Naive B cell (primary cell): ENCODE measurements at regions not wholly inside any gene's neighbourhood (a gene's known extent, or its start where the extent isn't known, plus 50 kb on each side); places are given as distances from the start of the nearest gene placed in this dataset.

ENCODE experiments used
- ATAC-seq, 2 donors: fragments of 150-1000 bp; cut with Tn5 transposase; 2 replicates each; pipeline ENCODE4 v1.10.0; 2021; ENCODE audit warnings: low read depth in 2 of 2, mild to moderate bottlenecking in 2 of 2, moderate library complexity in 2 of 2
- DNase-seq: peaks from one replicate; pipeline ENCODE4 v3.0.0; 2022
- H3K27ac Mint-ChIP-seq, 6 donors: one replicate each; pipeline ENCODE4 v1.8.0; 2020 to 2022; ENCODE audit warnings: mild to moderate bottlenecking in 6 of 6, mixed read lengths in 6 of 6, moderate library complexity in 5 of 6, inconsistent platforms in 2 of 6
- H3K27me3 Mint-ChIP-seq, 3 donors: one replicate each; pipeline ENCODE4 v1.8.0; 2021 to 2022; ENCODE audit warnings: mixed read lengths in 3 of 3, mild to moderate bottlenecking in 1 of 3
- H3K36me3 Mint-ChIP-seq, 2 donors: one replicate each; pipeline ENCODE4 v1.8.0; 2020 to 2022; ENCODE audit warnings: mixed read lengths in 2 of 2, inconsistent platforms in 1 of 2, mild to moderate bottlenecking in 1 of 2
- H3K4me1 Mint-ChIP-seq, 3 donors: one replicate each; pipeline ENCODE4 v1.8.0; 2020 to 2022; ENCODE audit warnings: mixed read lengths in 3 of 3, inconsistent platforms in 1 of 3, mild to moderate bottlenecking in 1 of 3, moderate library complexity in 1 of 3
- H3K4me3 Mint-ChIP-seq, 8 donors: one replicate each; pipeline ENCODE4 v1.8.0; 2020 to 2022; ENCODE audit warnings: mild to moderate bottlenecking in 8 of 8, mixed read lengths in 8 of 8, moderate library complexity in 8 of 8, inconsistent platforms in 2 of 8
- H3K9me3 Mint-ChIP-seq, 7 donors: one replicate each; pipeline ENCODE4 v1.8.0; 2020 to 2022; ENCODE audit warnings: mixed read lengths in 7 of 7, mild to moderate bottlenecking in 5 of 7, inconsistent platforms in 2 of 7, moderate library complexity in 1 of 7

GRCh38 chr10:118412932-118413331, 70.8 kb upstream of the FAM204A start:
- Mint-ChIP-seq H3K4me1 (no peaks in the 10 kb centered on the region), H3K4me3 (no peak overlapping the region), H3K27me3 (peaks cover 16 to 48% (median 42%) of the 10 kb centered on the region in 3 donors), H3K27ac (no peak overlapping the region), H3K36me3 (no peaks in the 10 kb centered on the region), H3K9me3 (no peaks in the 10 kb centered on the region)
- DNase-seq (no peak), ATAC-seq (no peak)

- H3K27me3 Mint-ChIP-seq: peaks cover 18 to 53% (median 47%) of the 10 kb centered on the region in 3 donors
- no peaks in the 10 kb centered on the region for H3K9me3 Mint-ChIP-seq
- no peaks in the 10 kb centered on the region for H3K36me3 Mint-ChIP-seq
Measured at GRCh38 chr10:118412132-118412760, 70.1 kb upstream of the FAM204A start.

GRCh38 chr10:118409295-118409694, 67.2 kb upstream of the FAM204A start:
- ATAC-seq (no peak), DNase-seq (no peak)
- Mint-ChIP-seq H3K27me3 (peaks cover 27 to 62% (median 41%) of the 10 kb centered on the region in 3 donors), H3K4me1 (no peaks in the 10 kb centered on the region), H3K27ac (peak overlapping the region in 1 of 6 donors; percentile 74), H3K36me3 (no peaks in the 10 kb centered on the region), H3K4me3 (no peak overlapping the region), H3K9me3 (no peaks in the 10 kb centered on the region)

More at GRCh38 chr10:118412132-118412760, 70.1 kb upstream of the FAM204A start:
- no peak overlapping the region for H3K27ac Mint-ChIP-seq
- ATAC-seq: no peak
- H3K4me1 Mint-ChIP-seq: no peaks in the 10 kb centered on the region
- DNase-seq: no peak
- no peak overlapping the region for H3K4me3 Mint-ChIP-seq

- H3K4me1 Mint-ChIP-seq: no peaks in the 10 kb centered on the region
- DNase-seq (no peak), ATAC-seq (no peak)
- H3K27me3 Mint-ChIP-seq: peaks cover 29 to 59% (median 40%) of the 10 kb centered on the region in 3 donors
- no peak overlapping the region for H3K27ac Mint-ChIP-seq
- peak overlapping the region in 1 of 8 donors; percentile 11 for H3K4me3 Mint-ChIP-seq
- no peaks in the 10 kb centered on the region for H3K9me3 Mint-ChIP-seq
- no peaks in the 10 kb centered on the region for H3K36me3 Mint-ChIP-seq
Measured at GRCh38 chr10:118408181-118408580, 66.1 kb upstream of the FAM204A start.

GRCh38 chr10:118407777-118408176, 65.7 kb upstream of the FAM204A start:
- no peak overlapping the region for H3K27ac Mint-ChIP-seq
- H3K4me1 Mint-ChIP-seq: no peaks in the 10 kb centered on the region
- H3K4me3 Mint-ChIP-seq: no peak overlapping the region
- no peaks in the 10 kb centered on the region for H3K9me3 Mint-ChIP-seq
- H3K36me3 Mint-ChIP-seq: no peaks in the 10 kb centered on the region
- ATAC-seq (no peak), DNase-seq (no peak)
- H3K27me3 Mint-ChIP-seq: peaks cover 29 to 59% (median 36%) of the 10 kb centered on the region in 3 donors

DNA sequence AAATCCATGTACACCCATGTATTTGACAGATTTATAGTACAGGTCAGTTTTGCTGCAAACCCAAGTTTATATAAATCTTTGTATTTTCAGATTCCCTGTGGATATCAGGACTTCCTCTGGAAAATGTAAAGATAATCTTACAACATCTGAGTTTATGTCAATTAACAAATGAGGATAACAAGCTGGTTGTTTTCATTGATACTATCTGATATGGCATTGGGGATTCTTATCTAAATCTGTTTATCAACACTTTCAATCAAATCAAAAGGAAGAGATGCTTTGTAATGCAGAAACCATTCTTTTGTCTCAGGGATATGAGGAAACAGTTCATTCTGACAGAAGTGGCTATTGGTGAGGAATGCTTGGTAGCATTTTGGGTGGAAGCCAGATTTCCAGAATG, 64.9 kb upstream of the FAM204A start:
- no peaks in the 10 kb centered on the region for H3K4me1 Mint-ChIP-seq
- H3K9me3 Mint-ChIP-seq: peaks cover 0 to 2% (median 0%) of the 10 kb centered on the region in 7 donors
- ATAC-seq (no peak), DNase-seq (no peak)
- no peak overlapping the region for H3K4me3 Mint-ChIP-seq
- H3K36me3 Mint-ChIP-seq: no peaks in the 10 kb centered on the region
- no peak overlapping the region for H3K27ac Mint-ChIP-seq
- H3K27me3 Mint-ChIP-seq: peaks cover 29 to 56% (median 36%) of the 10 kb centered on the region in 3 donors

- Mint-ChIP-seq H3K27ac (peak overlapping the region in 1 of 6 donors; percentile 5), H3K4me1 (no peaks in the 10 kb centered on the region), H3K36me3 (no peaks in the 10 kb centered on the region), H3K4me3 (no peak overlapping the region), H3K9me3 (peaks cover 0 to 11% (median 1%) of the 10 kb centered on the region in 7 donors), H3K27me3 (peaks cover 25 to 48% (median 32%) of the 10 kb centered on the region in 3 donors)
- ATAC-seq (no peak), DNase-seq (no peak)
Measured at GRCh38 chr10:118405928-118406327, 63.8 kb upstream of the FAM204A start.

GRCh38 chr10:118403967-118404366, 61.8 kb upstream of the FAM204A start:
- no peak for ATAC-seq
- Mint-ChIP-seq H3K4me1 (no peaks in the 10 kb centered on the region), H3K4me3 (no peak overlapping the region)

DNA sequence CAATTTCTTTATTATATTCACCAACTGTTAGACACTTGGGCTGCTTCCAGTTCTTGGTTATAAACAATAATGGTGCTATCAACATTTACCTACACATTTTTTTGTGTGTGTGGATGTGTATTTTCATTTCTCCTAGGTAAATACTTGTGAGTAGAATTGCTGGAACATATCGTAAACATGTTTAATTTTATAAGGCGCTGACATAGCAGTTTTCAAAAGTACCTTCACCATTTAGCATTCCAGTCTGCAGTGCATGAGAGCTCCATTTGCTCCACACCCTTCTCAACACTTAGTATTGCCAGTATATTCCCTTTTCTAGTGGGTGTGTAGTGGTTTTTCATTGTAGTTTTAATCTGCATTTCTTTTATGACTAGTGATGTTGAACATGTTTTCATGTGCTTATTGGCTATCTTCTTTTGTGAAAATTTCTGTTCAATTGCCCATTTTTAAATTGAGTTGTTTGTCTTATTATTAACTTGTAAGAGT, 59.6 kb upstream of the FAM204A start:
- ATAC-seq: no peak

More at GRCh38 chr10:118403967-118404366, 61.8 kb upstream of the FAM204A start:
- H3K27me3 Mint-ChIP-seq: peaks cover 21 to 28% (median 27%) of the 10 kb centered on the region in 3 donors
- peaks cover 0 to 11% (median 2%) of the 10 kb centered on the region in 7 donors for H3K9me3 Mint-ChIP-seq
- no peaks in the 10 kb centered on the region for H3K36me3 Mint-ChIP-seq
- no peak for DNase-seq
- H3K27ac Mint-ChIP-seq: no peak overlapping the region

GRCh38 chr10:118397391-118397790, 55.3 kb upstream of the FAM204A start:
- ATAC-seq: no peak
- Mint-ChIP-seq H3K4me3 (no peak overlapping the region), H3K36me3 (no peaks in the 10 kb centered on the region), H3K27ac (no peak overlapping the region), H3K27me3 (peaks cover 8 to 18% (median 11%) of the 10 kb centered on the region in 3 donors), H3K4me1 (peaks cover 8 to 13% (median 11%) of the 10 kb centered on the region in 3 donors), H3K9me3 (peaks cover 0 to 11% (median 2%) of the 10 kb centered on the region in 7 donors)
- no peak for DNase-seq

More for the DNA sequence above, 59.6 kb upstream of the FAM204A start:
- no peaks in the 10 kb centered on the region for H3K36me3 Mint-ChIP-seq
- H3K27me3 Mint-ChIP-seq: peaks cover 12 to 23% (median 21%) of the 10 kb centered on the region in 3 donors
- no peak overlapping the region for H3K27ac Mint-ChIP-seq
- no peak for DNase-seq
- H3K4me3 Mint-ChIP-seq: no peak overlapping the region
- peaks cover 0 to 11% (median 2%) of the 10 kb centered on the region in 7 donors for H3K9me3 Mint-ChIP-seq
- H3K4me1 Mint-ChIP-seq: no peaks in the 10 kb centered on the region

GRCh38 chr10:118395947-118396346, 53.8 kb upstream of the FAM204A start:
- ATAC-seq: no peak
- peaks cover 0 to 2% (median 0%) of the 10 kb centered on the region in 7 donors for H3K9me3 Mint-ChIP-seq
- DNase-seq: no peak
- peaks cover 8 to 13% (median 11%) of the 10 kb centered on the region in 3 donors for H3K4me1 Mint-ChIP-seq
- no peak overlapping the region for H3K27ac Mint-ChIP-seq
- peaks cover 10 to 25% (median 21%) of the 10 kb centered on the region in 3 donors for H3K27me3 Mint-ChIP-seq
- no peak overlapping the region for H3K4me3 Mint-ChIP-seq
- H3K36me3 Mint-ChIP-seq: no peaks in the 10 kb centered on the region

- Mint-ChIP-seq H3K27me3 (peaks cover 23 to 30% (median 28%) of the 10 kb centered on the region in 3 donors), H3K36me3 (peaks cover 0 to 5% of the 10 kb centered on the region in 2 donors), H3K9me3 (peaks cover 0 to 12% (median 4%) of the 10 kb centered on the region in 7 donors), H3K4me3 (peak overlapping the region in 7 of 8 donors; percentile 10 to 76 (median 58)), H3K27ac (peak overlapping the region in 2 of 6 donors; percentile 1 to 53), H3K4me1 (peaks cover 8 to 13% (median 11%) of the 10 kb centered on the region in 3 donors)
- ATAC-seq (no peak), DNase-seq (no peak)
Measured at GRCh38 chr10:118394301-118395200, 52.4 kb upstream of the FAM204A start.

GRCh38 chr10:118392761-118393160, 50.6 kb upstream of the FAM204A start:
- Mint-ChIP-seq H3K27ac (no peak overlapping the region), H3K4me3 (no peak overlapping the region), H3K4me1 (peaks cover 8 to 13% (median 11%) of the 10 kb centered on the region in 3 donors), H3K9me3 (peaks cover 0 to 27% (median 11%) of the 10 kb centered on the region in 7 donors), H3K36me3 (peaks cover 0 to 10% of the 10 kb centered on the region in 2 donors), H3K27me3 (peaks cover 22 to 33% (median 29%) of the 10 kb centered on the region in 3 donors)
- DNase-seq (no peak), ATAC-seq (no peak)
